ACHN (cell line): ENCODE measurements at regions not wholly inside any gene's neighbourhood (a gene's known extent, or its start where the extent isn't known, plus 50 kb on each side); places are given as distances from the start of the nearest gene placed in this dataset.

Experiments
- DNase-seq: peaks from one replicate; pipeline ENCODE4 v3.0.0-alpha.2; 2015
- in situ Hi-C: cut with HindIII; loops from 2 replicates; pipeline ENCODE4 v1.10.0; 2017; ENCODE audit warnings: low sequenced_read_pairs, low pct_ligation_motif_present, low pct_unique_long_range_greater_than_20kb

DNA sequence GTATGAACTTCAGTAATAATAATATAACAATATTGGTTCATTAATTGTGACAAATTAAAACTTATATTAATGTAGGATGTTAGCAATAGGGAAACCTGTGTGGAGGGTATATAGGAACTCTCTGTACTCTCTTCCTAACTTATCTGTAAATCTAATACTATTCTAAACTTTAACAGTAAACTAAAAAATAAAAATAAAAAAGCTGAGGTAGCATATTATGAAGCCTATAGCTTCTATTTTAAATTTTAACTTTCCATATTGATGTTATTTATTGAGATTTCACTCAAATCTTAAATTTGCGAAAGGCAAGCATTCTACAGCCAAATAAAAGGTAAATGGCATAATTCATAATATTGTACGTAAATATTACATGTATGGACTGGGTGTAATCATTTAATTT lies 326.4 kb downstream of the MEI4 start:
- no peak for DNase-seq
- in situ Hi-C loops: no loop called here

- in situ Hi-C loops: no loop called here
- DNase-seq: no peak
Observed at GRCh38 chr6:77986380-77987034, 333.7 kb downstream of the MEI4 start.

DNA sequence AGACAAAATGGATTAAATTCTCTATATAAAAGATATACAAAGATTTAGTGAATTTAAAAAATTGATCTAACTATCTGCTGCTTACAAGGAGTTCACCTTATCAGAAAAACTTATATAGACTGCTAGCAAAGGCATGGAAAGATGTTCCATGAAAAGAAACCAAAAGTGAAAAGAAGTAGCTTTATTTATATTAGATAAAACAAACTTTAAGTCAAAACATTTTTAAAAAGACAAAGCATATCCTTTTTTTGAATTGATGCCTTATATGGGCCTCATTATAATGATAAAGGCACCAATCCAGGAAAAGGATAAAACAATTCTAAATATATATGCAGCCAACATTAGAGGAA lies 334.2 kb downstream of the MEI4 start:
- in situ Hi-C loops: no loop called here

DNA sequence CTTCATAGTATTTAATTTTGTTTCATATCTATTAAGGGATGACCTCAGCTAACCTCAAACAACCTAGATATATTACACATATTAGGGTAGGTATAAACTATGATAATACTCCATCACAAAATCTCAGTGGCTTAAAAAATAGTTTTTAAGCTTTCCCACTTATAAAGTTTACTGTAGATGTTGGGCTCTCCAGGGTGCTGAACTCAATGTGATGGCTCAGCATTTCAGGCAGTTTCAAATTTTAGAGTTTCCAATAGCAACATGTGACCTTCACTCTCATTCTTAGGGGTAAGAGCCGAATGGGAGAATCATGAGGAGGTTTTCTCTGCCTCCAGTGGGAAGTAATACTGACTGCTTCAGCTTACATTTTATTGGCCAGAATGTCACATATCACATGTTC lies 357.3 kb downstream of the MEI4 start:
- DNase-seq: no peak
- in situ Hi-C loops: no loop called here

More for the DNA sequence above, 334.2 kb downstream of the MEI4 start:
- no peak for DNase-seq

- no peak for DNase-seq
- in situ Hi-C loops: no loop called here
Observed at GRCh38 chr6:78020586-78020985, 367.7 kb downstream of the MEI4 start.

GRCh38 chr6:78025502-78025901 lies 372.7 kb downstream of the MEI4 start:
- no peak for DNase-seq
- in situ Hi-C loops: no loop called here

- DNase-seq: no peak
- in situ Hi-C loops: no loop called here
Observed at GRCh38 chr6:78031228-78031627, 378.4 kb downstream of the MEI4 start.

DNA sequence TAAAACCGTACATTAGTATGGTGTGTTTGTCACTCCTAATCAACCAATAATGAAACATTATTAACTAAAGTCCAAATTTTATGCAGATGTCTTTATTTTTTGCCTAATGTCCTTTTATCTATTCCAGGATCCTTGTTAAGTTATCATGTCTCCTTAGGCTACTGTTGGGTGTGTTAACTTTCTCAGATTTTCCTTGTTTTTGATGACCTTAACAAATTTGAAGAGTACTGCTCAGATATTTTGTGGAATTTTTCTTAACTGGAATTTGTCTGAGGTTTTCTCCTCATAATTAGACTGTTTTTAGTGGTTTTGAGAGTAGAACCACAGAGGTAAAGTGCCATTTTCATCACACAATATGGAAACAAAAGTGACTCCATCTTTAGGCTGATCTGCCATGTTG lies 406.3 kb downstream of the MEI4 start:
- in situ Hi-C loops: no loop called here
- no peak for DNase-seq

GRCh38 chr6:78062993-78063392 lies 410.2 kb downstream of the MEI4 start:
- in situ Hi-C loops: no loop called here
- no peak for DNase-seq

GRCh38 chr6:78076371-78076770 lies 423.5 kb downstream of the MEI4 start:
- in situ Hi-C loops: no loop called here
- DNase-seq: no peak

DNA sequence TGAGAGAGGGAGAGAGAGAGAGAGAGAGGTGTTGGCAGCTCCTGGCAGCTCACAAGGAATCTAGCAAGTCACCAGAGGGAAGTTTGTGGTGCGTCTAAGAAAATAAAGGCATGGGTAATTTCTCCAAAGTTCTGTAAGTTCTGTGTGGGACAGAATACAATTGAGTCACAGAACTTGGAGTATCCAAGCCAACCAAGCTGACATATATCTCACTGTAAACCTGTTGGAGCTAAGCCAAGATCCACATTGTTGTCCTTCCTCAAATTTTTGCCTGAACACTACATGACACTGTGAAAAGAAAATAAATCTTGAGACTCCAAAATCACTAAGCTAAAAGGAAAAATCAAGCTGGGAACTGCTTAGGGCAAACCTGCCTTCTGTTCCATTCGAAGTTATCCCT lies 436.7 kb downstream of the MEI4 start:
- in situ Hi-C loops: no loop called here
- no peak for DNase-seq

GRCh38 chr6:78093906-78094305 lies 441.1 kb downstream of the MEI4 start:
- in situ Hi-C loops: no loop called here
- DNase-seq: no peak

- in situ Hi-C loops: no loop called here
- DNase-seq: no peak
Observed at GRCh38 chr6:78101387-78101786, 448.5 kb downstream of the MEI4 start.

DNA sequence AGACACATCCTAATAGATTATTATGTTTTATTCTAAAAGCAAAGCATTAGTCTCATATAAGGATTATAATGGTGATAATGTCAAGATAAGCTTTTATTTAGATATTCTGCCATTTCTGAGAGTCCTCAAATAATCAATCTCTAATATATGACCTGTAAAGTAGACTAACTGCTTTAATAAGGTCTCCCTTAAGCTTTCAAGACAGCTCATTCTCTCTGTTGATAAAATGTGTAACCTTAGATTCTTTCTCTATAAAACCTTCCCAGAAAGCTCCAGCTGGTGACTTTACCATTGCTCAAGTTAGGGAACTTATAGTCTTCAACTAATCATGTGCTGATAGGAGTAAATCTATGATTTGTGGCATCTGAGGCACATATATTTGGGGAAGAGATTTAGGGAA lies 457.8 kb downstream of the MEI4 start:
- no peak for DNase-seq
- in situ Hi-C loops: no loop called here

GRCh38 chr6:78117966-78118365 lies 465.1 kb downstream of the MEI4 start:
- in situ Hi-C loops: no loop called here
- no peak for DNase-seq

DNA sequence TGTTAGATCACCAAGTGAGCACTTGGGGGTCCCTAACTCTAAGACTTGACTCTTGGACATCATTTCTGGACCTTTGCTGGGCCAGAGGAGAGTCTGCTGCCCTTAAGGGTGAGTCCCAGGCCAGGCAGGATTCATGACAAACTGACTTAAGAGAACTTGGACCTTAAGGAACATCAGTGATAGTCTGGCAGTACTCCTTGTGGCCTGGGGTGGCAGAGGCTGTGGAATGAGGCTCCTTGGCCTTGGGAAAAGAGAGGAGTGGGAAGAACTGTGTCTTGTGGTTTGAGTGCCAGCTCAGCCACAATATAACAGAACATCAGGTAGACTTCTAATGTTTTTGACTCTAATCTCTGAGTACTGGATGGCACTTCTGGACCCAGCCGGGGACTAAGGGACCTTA lies 478.7 kb downstream of the MEI4 start:
- in situ Hi-C loops: no loop called here
- no peak for DNase-seq

DNA sequence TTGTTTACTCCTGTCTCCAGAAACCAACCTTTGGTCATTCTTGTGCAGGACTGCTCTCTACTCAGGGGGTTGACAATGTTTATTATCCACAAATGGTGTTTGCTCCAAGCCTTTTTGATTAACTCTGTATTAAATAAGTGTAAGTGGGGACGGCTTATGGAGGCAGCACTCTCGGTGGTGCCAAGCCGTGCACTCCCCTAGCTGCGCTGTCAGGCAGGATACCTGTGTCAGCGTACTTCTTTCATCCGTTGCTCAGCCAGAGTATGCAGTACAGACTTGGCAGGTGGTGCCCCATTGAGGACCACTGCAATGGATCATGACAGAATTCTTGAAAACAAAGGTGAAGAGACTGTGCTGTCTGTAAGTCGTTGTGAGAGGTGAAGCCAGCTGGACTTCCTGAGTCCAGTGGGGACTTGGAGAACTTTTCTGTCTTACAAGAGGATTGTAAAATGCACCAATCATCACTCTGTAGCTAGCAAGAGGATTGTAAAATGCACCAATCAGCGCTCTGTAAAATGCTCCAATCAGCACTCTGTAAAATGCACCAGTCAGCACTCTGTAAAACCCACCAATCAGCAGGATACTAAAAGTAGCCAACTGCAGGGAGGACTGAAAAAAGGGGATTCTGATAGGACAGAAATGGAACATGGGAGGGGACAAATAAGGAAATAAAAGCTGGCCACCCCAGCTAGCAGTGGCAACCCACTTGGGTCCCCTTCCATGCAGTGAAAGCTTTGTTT lies 480.0 kb downstream of the MEI4 start:
- in situ Hi-C loops: no loop called here

GRCh38 chr6:78150425-78150824 lies 497.6 kb downstream of the MEI4 start:
- in situ Hi-C loops: no loop called here
- no peak for DNase-seq

More for the DNA sequence above, 480.0 kb downstream of the MEI4 start:
- DNase-seq: no peak

- DNase-seq: no peak
- in situ Hi-C loops: no loop called here
Observed at GRCh38 chr6:78153976-78154375, 501.1 kb downstream of the MEI4 start.

- no peak for DNase-seq
- in situ Hi-C loops: no loop called here
Observed at GRCh38 chr6:78157606-78158005, 504.8 kb downstream of the MEI4 start.
